ENCODE measurements at regions not wholly inside any gene's neighbourhood (a gene's known extent, or its start where the extent isn't known, plus 50 kb on each side); places are given as distances from the start of the nearest gene placed in this dataset.
"Not testable (repeated sequence)": the region's sequence is repeated elsewhere in the genome, so short reads cannot be mapped to it uniquely, and the experiment has no call there.

DNA sequence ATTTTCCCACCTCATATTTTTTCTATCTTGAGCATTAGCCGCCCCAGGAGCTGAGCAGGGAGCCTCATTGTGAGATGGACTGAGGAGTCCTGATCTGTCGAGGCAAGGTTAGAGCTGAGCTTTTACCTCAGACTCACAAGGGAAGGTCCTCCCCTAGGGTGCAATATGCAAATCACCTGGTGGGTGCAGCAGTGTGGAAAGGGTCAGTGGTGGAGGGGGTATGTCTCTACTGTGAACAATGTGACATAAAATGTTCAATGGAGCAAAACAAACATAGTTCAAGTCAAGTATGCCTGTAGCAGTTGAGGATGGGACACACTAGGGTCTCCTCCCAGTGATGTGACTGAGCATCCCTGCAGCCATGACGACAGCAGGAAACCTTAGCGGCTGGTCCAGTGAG, 219.2 kb downstream of the ANKRD36 start:
- H3K36me3 ChIP-seq (ENCODE audit: control insufficient read depth, low read length); H3K27me3 ChIP-seq (ENCODE audit: control insufficient read depth, low read length); H3F3A ChIP-seq (ENCODE audit: control insufficient read depth, insufficient read depth); H3K9me2 ChIP-seq (replicated peaks; ENCODE audit: control insufficient read depth, low read length); H3K4me1 ChIP-seq (ENCODE audit: control insufficient read depth, low read length); H4K20me1 ChIP-seq (ENCODE audit: control insufficient read depth, insufficient read depth, low read depth, low read length); H3K79me2 ChIP-seq (ENCODE audit: control insufficient read depth, low read length); H3K9me3 ChIP-seq (ENCODE audit: control insufficient read depth, insufficient read depth, low read length); H3K27ac ChIP-seq (ENCODE audit: low read depth, low read length); H3K4me2 ChIP-seq (ENCODE audit: low read length); H3K4me3 ChIP-seq (ENCODE audit: low read length): not testable (repeated sequence)

DNA sequence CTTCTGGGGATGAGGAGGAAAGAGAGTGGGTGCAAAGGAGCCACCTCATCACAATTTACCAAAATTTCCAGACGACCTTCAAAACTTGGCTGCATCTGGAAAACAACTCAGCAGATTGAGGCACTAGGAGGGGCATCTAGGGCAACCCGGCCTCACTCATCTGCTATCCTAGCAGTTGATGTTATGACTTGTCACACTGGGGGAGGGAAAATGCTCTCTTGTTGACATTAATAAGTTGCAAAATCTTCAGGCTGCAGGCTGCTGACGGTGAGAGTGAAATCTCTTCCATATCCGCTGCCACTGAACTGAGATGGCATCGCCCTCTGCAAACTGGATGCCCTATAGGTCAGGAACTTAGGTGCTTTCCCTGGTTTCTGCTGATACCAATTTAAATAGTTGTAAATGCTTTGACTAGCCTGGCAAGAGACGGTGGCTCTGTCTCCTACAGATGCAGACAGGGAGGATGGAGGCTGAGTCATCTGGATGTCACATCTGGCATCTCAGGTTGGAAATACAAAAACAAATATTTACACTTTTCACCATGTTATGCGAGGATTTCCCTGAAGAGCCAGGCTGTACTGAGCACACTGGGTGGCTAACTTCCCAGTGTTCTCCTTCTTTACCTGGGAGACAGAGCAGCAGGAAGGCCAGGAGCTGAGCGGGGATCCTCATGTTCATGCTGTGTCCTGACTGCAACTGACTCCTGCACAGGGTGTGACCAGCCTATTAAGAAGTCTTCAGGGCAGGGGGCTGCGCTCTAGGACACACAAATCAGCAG, 209.2 kb downstream of the ANKRD36 start:
- H4K20me1 ChIP-seq (ENCODE audit: control insufficient read depth, insufficient read depth, low read depth, low read length); H3K36me3 ChIP-seq (ENCODE audit: control insufficient read depth, low read length); H3K27ac ChIP-seq (ENCODE audit: low read depth, low read length); H3K4me2 ChIP-seq (ENCODE audit: low read length); H3K27me3 ChIP-seq (ENCODE audit: control insufficient read depth, low read length); H3K79me2 ChIP-seq (ENCODE audit: control insufficient read depth, low read length); H3K9me3 ChIP-seq (ENCODE audit: control insufficient read depth, insufficient read depth, low read length); H3F3A ChIP-seq (ENCODE audit: control insufficient read depth, insufficient read depth); H3K9me2 ChIP-seq (replicated peaks; ENCODE audit: control insufficient read depth, low read length); H3K4me3 ChIP-seq (ENCODE audit: low read length); H3K4me1 ChIP-seq (ENCODE audit: control insufficient read depth, low read length): not testable (repeated sequence)

DNA sequence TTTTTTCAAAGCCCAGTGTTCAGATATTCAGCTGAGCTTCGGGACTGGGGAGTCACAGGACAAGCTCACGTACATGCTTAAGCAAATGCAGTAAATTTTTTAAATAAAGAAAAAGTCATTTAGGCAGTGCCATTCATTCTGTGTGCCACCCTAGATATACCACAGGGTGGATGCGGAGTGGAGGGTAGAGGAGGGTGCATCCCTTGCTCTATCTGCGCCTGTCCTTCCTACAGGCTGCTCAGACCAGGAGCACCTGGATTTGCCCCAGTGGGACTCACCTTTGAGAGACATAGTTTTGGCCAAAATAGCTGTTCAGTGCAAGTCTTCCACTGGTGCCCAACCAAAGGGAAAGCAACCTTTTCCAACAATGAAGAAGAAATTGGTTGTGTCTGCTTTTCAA, 202.4 kb downstream of the ANKRD36 start:
- H3K27ac ChIP-seq (ENCODE audit: low read depth, low read length); H3K27me3 ChIP-seq (ENCODE audit: control insufficient read depth, low read length); H3K79me2 ChIP-seq (ENCODE audit: control insufficient read depth, low read length): not testable (repeated sequence)

DNA sequence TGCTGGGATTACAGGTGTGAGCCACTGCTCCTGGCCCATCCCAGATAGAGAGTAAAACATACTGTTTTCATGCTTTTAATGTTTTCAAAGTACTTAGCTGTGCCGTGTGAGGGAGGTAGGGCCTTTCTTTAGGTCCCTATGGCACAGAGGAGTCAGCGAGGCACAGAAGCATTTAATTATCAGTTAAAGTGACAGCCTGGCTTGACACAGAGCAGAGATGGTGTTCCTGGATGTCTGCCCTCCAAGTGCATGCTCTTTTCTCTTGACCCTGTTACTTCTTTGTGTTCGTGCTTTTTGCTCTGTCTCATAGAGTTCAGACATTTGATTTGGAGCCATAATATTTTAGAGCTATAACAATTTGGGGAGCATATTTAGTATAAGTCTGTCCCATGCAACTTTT, 199.5 kb downstream of the ANKRD36 start:
- H3K4me1 ChIP-seq (ENCODE audit: control insufficient read depth, low read length); H3K36me3 ChIP-seq (ENCODE audit: control insufficient read depth, low read length); H3K27me3 ChIP-seq (ENCODE audit: control insufficient read depth, low read length); H3K4me3 ChIP-seq (ENCODE audit: low read length); H3K4me2 ChIP-seq (ENCODE audit: low read length); H3K27ac ChIP-seq (ENCODE audit: low read depth, low read length); H3F3A ChIP-seq (ENCODE audit: control insufficient read depth, insufficient read depth); H3K79me2 ChIP-seq (ENCODE audit: control insufficient read depth, low read length); H3K9me3 ChIP-seq (ENCODE audit: control insufficient read depth, insufficient read depth, low read length); H4K20me1 ChIP-seq (ENCODE audit: control insufficient read depth, insufficient read depth, low read depth, low read length); H3K9me2 ChIP-seq (replicated peaks; ENCODE audit: control insufficient read depth, low read length): not testable (repeated sequence)

More for the DNA sequence above, 202.4 kb downstream of the ANKRD36 start:
- not testable (repeated sequence) for H3K9me2 ChIP-seq (replicated peaks; ENCODE audit: control insufficient read depth, low read length); H3K4me2 ChIP-seq (ENCODE audit: low read length); H3F3A ChIP-seq (ENCODE audit: control insufficient read depth, insufficient read depth); H3K4me1 ChIP-seq (ENCODE audit: control insufficient read depth, low read length); H3K9me3 ChIP-seq (ENCODE audit: control insufficient read depth, insufficient read depth, low read length); H3K36me3 ChIP-seq (ENCODE audit: control insufficient read depth, low read length); H4K20me1 ChIP-seq (ENCODE audit: control insufficient read depth, insufficient read depth, low read depth, low read length); H3K4me3 ChIP-seq (ENCODE audit: low read length)

DNA sequence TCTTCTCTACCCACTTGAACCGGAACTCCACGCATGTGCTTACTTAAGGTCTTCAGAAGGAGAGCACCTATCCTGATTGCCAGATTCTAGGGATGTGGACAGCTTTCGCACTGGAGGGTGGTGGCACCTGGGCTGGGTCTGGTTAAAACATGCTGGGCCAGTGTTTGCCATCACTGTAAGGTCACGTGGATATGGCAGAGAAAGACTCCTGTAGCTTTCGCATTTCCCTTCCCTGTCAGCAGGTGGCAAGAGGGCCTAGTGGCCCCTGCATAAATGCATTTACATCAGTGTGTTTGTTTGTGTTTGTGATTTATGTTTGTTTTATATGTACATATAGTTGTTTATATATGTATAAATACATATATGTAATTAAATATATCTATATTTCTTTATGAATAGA, 192.5 kb downstream of the ANKRD36 start:
- not testable (repeated sequence) for H3K27ac ChIP-seq (ENCODE audit: low read depth, low read length); H3F3A ChIP-seq (ENCODE audit: control insufficient read depth, insufficient read depth); H3K4me1 ChIP-seq (ENCODE audit: control insufficient read depth, low read length)

DNA sequence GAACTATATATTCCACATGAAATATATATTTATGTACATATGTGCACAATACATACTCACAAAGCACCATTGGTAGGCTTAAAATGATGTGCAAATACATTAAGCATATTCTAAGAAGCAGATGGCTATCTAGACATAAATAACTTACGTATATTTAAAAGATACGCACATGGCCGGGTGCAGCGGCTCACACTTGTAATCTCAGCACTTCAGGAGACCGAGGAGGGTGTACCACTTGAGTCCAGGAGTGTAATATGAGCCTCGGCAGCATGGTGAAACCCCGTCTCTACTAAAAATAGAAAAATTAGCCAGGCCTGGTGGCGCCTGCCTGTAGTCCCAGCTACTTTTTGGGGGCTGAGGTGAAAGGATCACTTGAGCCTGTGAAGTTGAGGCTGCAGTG, 189.9 kb downstream of the ANKRD36 start:
- not testable (repeated sequence) for H3K36me3 ChIP-seq (ENCODE audit: control insufficient read depth, low read length); H3K4me1 ChIP-seq (ENCODE audit: control insufficient read depth, low read length); H3K9me3 ChIP-seq (ENCODE audit: control insufficient read depth, insufficient read depth, low read length); H3K27me3 ChIP-seq (ENCODE audit: control insufficient read depth, low read length); H3K4me3 ChIP-seq (ENCODE audit: low read length); H3K79me2 ChIP-seq (ENCODE audit: control insufficient read depth, low read length); H3F3A ChIP-seq (ENCODE audit: control insufficient read depth, insufficient read depth); H3K9me2 ChIP-seq (replicated peaks; ENCODE audit: control insufficient read depth, low read length); H3K4me2 ChIP-seq (ENCODE audit: low read length); H4K20me1 ChIP-seq (ENCODE audit: control insufficient read depth, insufficient read depth, low read depth, low read length); H3K27ac ChIP-seq (ENCODE audit: low read depth, low read length)

More for the DNA sequence above, 192.5 kb downstream of the ANKRD36 start:
- not testable (repeated sequence) for H3K36me3 ChIP-seq (ENCODE audit: control insufficient read depth, low read length); H4K20me1 ChIP-seq (ENCODE audit: control insufficient read depth, insufficient read depth, low read depth, low read length); H3K9me3 ChIP-seq (ENCODE audit: control insufficient read depth, insufficient read depth, low read length); H3K79me2 ChIP-seq (ENCODE audit: control insufficient read depth, low read length); H3K27me3 ChIP-seq (ENCODE audit: control insufficient read depth, low read length); H3K4me2 ChIP-seq (ENCODE audit: low read length); H3K4me3 ChIP-seq (ENCODE audit: low read length); H3K9me2 ChIP-seq (replicated peaks; ENCODE audit: control insufficient read depth, low read length)

DNA sequence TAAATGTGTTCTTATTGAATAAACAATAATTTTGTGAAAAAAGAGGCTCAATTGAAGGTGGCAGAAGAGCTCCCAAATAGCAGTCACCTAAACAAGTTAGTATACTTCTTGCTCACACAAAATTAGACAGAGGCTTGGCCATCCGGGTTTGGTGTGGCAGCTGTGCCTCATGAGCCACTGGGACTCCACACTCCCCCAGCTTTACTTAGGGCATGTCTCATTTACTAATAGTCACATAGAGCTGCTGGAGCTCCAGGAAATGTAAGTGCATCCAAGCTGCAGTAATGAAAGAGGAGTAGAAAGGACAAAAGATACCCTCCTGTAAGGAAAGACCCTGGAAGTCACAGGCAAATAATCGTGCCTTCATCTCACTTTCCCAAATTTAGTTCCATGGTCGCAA, 188.8 kb downstream of the ANKRD36 start:
- not testable (repeated sequence) for H3K9me2 ChIP-seq (replicated peaks; ENCODE audit: control insufficient read depth, low read length); H3K4me2 ChIP-seq (ENCODE audit: low read length); H3K4me1 ChIP-seq (ENCODE audit: control insufficient read depth, low read length); H3K4me3 ChIP-seq (ENCODE audit: low read length); H4K20me1 ChIP-seq (ENCODE audit: control insufficient read depth, insufficient read depth, low read depth, low read length); H3K36me3 ChIP-seq (ENCODE audit: control insufficient read depth, low read length); H3K27ac ChIP-seq (ENCODE audit: low read depth, low read length); H3K27me3 ChIP-seq (ENCODE audit: control insufficient read depth, low read length); H3K9me3 ChIP-seq (ENCODE audit: control insufficient read depth, insufficient read depth, low read length); H3K79me2 ChIP-seq (ENCODE audit: control insufficient read depth, low read length); H3F3A ChIP-seq (ENCODE audit: control insufficient read depth, insufficient read depth)
